Stimulated activated CD4-positive, alpha-beta T cell treated with anti-CD3 and anti-CD28 coated beads, TNF-alpha, amount 100 ng/mL, for 24 hours (primary cell): ENCODE measurements at regions not wholly inside any gene's neighbourhood (a gene's known extent, or its start where the extent isn't known, plus 50 kb on each side); places are given as distances from the start of the nearest gene placed in this dataset.
"Not testable (repeated sequence)": the region's sequence is repeated elsewhere in the genome, so short reads cannot be mapped to it uniquely, and the experiment has no call there.

Source experiments
- DNase-seq, 3 experiments: peaks; one replicate each; pipeline ENCODE4 v3.0.0-alpha.2; 2020; ENCODE audit warnings: low read depth in 3 of 3

- no peak for DNase-seq
Measured at GRCh38 chr21:27380303-27380702, 413.4 kb upstream of the ADAMTS5 start.

- DNase-seq, result no peak
Measured at GRCh38 chr21:27379354-27379753, 412.5 kb upstream of the ADAMTS5 start.

GRCh38 chr21:27372381-27372780 is 405.5 kb upstream of the ADAMTS5 start:
- DNase-seq, result no peak

- DNase-seq, result no peak
Measured at GRCh38 chr21:27371975-27372331, 405.1 kb upstream of the ADAMTS5 start.

DNA sequence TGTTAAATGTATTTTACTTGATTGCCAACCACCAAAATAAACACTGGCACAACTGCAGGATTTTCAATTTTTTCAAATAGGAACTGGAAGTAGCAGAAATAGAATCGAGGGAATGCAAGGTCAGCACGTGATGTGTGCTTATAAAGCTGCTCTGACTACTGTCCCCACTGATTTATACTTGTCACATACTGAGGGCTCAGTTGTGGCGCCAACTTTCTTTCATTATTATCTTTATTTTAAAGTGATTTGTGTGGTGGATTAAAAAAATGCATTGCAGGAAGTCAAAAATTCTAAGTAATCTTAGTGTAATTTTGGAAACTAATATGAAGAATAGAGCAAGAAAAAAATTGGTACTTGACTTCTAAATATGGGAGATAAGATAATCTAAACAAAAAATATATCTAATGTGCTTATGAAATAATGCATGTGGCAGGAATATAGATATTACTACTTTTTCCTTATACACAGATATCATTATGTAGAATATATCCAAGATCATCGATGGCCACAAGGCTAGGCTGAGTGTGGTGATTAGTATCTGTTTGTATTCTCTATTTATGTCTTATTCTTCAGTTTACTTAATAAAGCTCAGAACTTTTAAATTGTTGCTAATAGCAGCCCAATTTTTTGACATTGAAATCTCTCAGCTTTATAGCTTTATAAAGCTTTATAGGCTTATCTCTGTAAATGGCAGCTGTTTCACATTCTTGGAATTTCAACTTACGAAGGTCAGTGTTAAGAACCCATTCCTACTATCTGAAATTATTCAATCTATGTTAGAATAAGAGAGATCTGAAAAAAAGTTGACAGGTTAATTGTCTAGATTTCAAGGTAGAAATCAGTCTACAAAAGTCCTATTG is 404.5 kb upstream of the ADAMTS5 start:
- DNase-seq, result no peak

DNA sequence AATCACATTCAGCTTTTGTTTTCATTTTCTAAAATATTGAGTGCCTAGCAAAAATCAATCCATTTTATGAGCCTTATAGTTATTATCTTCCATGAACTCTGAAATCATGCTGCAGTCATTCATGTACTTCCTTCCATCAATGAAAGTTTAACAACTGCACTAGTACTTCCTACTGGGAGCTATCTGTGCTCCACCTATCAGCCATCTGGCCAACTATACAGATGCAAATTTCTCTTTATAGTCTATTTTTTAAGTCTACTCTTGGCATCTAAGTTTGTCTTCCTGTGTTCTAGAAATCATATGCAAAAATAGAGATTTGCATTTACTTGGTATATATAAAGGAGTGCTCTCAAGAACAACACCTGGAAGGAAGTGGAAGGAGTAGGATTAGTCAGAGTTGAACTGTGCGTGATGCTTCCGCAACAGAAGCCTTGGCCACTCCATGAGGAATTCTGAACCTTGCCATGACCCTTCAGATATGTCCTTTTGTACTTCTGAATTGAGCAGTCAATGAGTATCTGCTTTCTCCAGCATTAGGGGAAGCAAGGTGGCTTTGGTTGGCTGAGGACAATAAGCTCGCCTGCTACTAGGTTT is 403.2 kb upstream of the ADAMTS5 start:
- no peak for DNase-seq

DNA sequence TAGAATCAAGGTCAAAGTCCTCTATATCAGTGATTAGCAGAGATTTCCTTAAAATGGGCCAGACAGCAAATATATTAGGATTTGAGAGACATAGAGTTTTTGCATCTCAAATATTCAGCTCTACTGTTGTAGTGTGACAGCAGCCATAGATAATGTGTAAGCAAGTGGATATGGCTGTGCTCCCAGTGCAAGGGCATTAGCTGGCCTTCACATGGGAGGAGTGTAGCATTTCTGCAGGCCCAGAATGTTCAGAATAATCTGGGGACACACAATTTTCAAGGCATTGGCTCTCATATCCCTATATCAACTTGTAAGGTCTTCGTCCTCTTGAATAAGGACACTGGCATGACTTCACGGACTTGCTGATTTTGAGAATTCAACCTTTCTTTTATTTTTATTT is 402.3 kb upstream of the ADAMTS5 start:
- no peak for DNase-seq

- DNase-seq, result no peak
Measured at GRCh38 chr21:27366646-27367235, 399.9 kb upstream of the ADAMTS5 start.

DNA sequence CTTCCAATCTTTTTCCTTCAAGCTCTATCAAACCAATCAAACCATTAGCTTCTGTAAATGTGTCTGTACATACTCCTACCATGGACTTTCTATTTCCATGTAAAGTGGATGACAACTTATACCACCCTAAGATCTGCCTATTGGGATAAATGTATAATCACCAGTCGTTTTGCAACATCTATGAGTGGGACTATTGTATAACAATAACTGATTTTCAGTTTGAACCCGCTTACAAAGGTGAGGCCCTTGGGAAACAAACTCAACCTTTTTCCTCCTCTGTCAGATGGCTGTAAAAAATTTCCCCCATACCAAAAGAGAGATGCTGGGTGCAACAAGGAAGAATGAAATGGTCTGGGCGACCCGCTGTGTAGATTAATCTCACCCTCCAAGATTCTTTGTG is 399.1 kb upstream of the ADAMTS5 start:
- no peak for DNase-seq

GRCh38 chr21:27365394-27365793 is 398.5 kb upstream of the ADAMTS5 start:
- no peak for DNase-seq

GRCh38 chr21:27363719-27364477 is 397.0 kb upstream of the ADAMTS5 start:
- no peak for DNase-seq

DNA sequence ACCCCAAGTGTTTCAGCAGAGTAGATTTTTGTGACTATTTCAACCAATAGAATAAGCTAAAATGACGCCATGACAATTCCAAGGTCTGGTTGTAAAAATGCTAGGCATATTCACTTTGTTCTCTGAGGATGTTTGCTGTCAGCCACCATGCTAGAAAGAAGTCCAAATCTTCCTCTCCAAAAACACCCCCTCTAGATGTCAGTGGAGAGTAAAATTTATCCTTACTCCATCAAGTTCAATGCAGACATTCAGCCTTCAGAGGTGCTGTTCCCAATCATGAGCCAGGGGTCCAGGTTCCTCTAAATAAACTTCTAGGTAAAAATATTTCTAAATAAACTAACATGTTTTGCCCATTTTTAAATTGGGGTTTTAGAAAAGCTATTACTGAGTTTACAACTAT is 395.4 kb upstream of the ADAMTS5 start:
- DNase-seq, result no peak

DNA sequence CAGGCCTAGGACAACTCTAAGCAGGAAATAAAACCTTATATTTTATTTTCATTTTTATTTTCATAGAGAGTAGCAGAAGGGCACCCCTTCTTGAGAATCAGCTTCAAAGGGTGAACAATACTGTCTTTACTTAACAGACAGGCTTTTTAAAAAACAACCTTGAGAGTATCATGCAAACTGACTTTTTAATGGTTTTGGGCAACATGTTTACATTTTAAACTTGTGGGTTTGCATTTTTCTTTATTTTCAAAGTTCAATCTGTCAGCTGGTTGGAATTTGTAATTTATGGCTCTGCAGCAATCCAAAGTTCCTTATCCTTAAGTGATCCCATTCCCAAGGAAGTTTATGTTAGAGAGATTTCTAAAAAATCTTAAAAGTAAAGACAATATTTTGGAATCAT is 392.3 kb upstream of the ADAMTS5 start:
- no peak for DNase-seq

DNA sequence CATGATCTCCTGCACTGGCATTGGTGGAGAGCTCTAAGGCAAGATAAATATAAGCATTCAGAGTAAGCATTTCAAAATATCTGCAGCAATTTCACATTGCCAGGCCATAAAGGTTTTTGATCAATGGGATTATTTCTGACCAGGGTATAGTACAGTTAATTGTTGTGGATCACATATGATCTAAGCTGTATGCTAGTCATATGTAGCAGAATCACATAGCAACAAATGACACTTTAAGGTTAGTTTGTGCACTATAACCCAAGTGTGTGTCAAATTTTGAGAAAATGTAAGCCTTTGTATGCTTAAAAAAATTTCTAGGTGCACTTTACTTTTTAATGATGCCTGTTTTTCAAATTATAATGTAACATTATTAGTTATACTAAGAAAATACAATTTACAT is 386.0 kb upstream of the ADAMTS5 start:
- DNase-seq, result no peak

GRCh38 chr21:27346041-27346448 is 379.2 kb upstream of the ADAMTS5 start:
- no peak for DNase-seq

DNA sequence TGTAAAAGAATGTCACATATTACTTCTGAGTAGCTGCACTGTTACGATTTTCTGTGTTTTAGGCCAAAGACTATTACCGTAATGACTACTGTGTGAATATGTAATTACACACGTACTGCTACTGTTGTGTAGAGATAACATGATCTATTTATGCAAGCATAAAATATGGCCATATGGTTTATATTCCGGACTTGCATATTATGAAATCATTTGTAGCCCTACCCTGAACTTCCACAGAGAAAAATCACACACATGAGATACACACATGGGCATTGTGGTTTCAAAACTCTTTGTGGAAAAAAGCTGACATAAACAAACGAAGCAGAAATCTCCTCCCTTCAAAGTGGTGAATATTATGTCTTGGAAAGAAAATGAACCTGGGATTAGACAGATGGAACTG is 373.0 kb upstream of the ADAMTS5 start:
- DNase-seq, result no peak

DNA sequence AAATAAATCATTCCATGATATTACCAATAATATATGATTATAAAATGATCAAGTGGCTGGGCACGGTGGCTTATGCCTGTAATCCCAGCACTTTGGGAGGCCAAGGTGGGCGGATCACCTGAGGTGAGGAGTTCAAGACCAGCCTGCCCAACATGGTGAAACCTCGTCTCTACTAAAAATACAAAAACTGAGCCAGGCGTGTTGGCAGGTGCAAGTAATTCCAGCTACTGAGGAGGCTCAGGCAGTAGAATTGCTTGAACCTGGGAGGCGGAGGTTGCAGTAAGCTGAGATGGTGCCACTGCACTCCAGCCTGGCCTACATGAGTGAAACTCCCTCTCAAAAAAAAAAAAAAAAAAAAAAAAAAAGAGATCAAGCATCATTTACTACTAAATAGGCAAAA is 371.1 kb upstream of the ADAMTS5 start:
- not testable (repeated sequence) for DNase-seq

DNA sequence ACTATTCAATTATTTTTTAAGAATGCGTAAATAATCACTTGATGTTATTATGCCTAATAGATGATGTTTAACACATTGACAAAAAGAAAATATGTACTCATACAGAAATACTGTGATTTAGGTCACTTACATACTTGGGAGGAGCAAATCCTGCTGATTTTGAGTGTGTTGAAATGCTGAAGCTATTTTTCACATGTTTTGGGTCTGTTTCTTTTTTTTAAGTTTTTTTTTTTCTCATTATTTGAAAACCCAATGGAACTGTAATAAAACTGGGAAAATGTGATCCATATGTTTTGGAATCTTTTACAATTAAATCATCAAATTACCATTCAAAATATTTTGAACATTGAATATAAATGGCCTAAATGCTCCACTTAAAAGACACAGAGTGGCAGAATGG is 366.2 kb upstream of the ADAMTS5 start:
- DNase-seq, result no peak

- no peak for DNase-seq
Measured at GRCh38 chr21:27329255-27329851, 362.5 kb upstream of the ADAMTS5 start.

GRCh38 chr21:27326301-27326700 is 359.4 kb upstream of the ADAMTS5 start:
- no peak for DNase-seq

GRCh38 chr21:27323331-27323730 is 356.4 kb upstream of the ADAMTS5 start:
- DNase-seq, result no peak

DNA sequence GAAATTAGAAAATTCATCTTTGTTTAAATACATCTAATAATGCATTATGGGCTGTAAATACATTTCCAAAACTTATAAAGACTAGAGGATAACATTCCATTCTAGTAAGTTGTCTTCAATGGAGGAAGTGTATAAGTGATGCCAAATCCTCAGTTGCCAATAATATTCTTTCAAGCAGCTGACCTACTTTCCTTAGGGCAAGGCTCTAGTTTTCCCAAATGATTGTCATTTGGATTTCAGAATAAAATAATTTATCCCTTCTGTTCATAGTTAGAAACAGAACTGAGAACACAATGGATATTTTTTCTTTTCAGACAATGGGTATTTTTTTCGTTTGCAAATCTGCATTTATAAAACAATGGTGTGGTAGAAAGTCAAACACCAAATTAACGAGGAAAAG is 354.9 kb upstream of the ADAMTS5 start:
- no peak for DNase-seq
